RWPE1 (cell line): ENCODE measurements at regions not wholly inside any gene's neighbourhood (a gene's known extent, or its start where the extent isn't known, plus 50 kb on each side); places are given as distances from the start of the nearest gene placed in this dataset.

Experiments used
- CTCF ChIA-PET: fragments of 350-600 bp; sonication (Branson Sonifier 250); formaldehyde crosslinking; extraction: SDS; loops from one replicate; lab custom pipeline; 2021; lab: Yijun Ruan, JAX
- POLR2A ChIA-PET: fragments of 400-600 bp; formaldehyde crosslinking; extraction: SDS; loops from one replicate; lab custom pipeline; 2020; ENCODE audit warnings: antibody characterized with exemption; ENCODE audit not compliant: low non-redundant PET; lab: Yijun Ruan, JAX
- DNase-seq: peaks from one replicate; pipeline ENCODE4 v3.0.0; 2012; ENCODE audit warnings: low spot score
- H3K27ac ChIP-seq: fragments of 450-650 bp; 2 replicates; pipeline ENCODE4 v1.5.1; 2017
- CTCF ChIP-seq: fragments of 450-650 bp; conservative IDR thresholded peaks from 2 replicates; pipeline ENCODE4 v1.5.1; 2017; ENCODE audit warnings: low read depth, mild to moderate bottlenecking

- ChIA-PET CTCF (interaction anchor here (0.5 kb wide), 1 partner anchor 481 kb away, joined by 6 read pairs; no protein-coding TSS in a partner anchor), POLR2A (no interaction called here)
- DNase-seq = no peak
- TF ChIP-seq CTCF = no peak
- H3K27ac ChIP-seq = no peak overlapping the region
Measured at GRCh38 chr6:95249661-95250060, 327.7 kb upstream of the MANEA start.

- POLR2A ChIA-PET = no interaction called here
- no peak for DNase-seq
- H3K27ac ChIP-seq = no peak overlapping the region
- TF ChIP-seq CTCF = no peak
- CTCF ChIA-PET = no interaction called here
Measured at GRCh38 chr6:95263840-95264239, 313.5 kb upstream of the MANEA start.

- CTCF ChIA-PET = no interaction called here
- POLR2A ChIA-PET = no interaction called here
- DNase-seq = no peak
- no peak overlapping the region for H3K27ac ChIP-seq
- no peak for TF ChIP-seq CTCF
Measured at GRCh38 chr6:95266537-95267258, 310.6 kb upstream of the MANEA start.

- H3K27ac ChIP-seq = no peak overlapping the region
- ChIA-PET CTCF (no interaction called here), POLR2A (interaction anchor here (0.5 kb wide), 1 partner anchor 50 kb away, joined by 3 read pairs; no protein-coding TSS in a partner anchor)
- no peak for TF ChIP-seq CTCF
- DNase-seq = no peak
Measured at GRCh38 chr6:95274686-95275235, 302.6 kb upstream of the MANEA start.

GRCh38 chr6:95279616-95280015 is 297.7 kb upstream of the MANEA start:
- ChIA-PET CTCF (interaction anchor here (0.8 kb wide), 1 partner anchor 77 kb away, joined by 3 read pairs; no protein-coding TSS in a partner anchor), POLR2A (no interaction called here)
- H3K27ac ChIP-seq = no peak overlapping the region
- no peak for TF ChIP-seq CTCF
- DNase-seq = no peak

GRCh38 chr6:95280686-95281273 is 296.6 kb upstream of the MANEA start:
- DNase-seq = peak; percentile 20
- no peak overlapping the region for H3K27ac ChIP-seq
- ChIA-PET CTCF (interaction anchor here (0.6 to 2.6 kb wide), 8 partner anchors 13 to 1766 kb away, joined by 3 to 29 read pairs (median 3); no protein-coding TSS in a partner anchor), POLR2A (no interaction called here)
- peak; percentile 62 for TF ChIP-seq CTCF
